GM21423 (cell line): ENCODE measurements at regions not wholly inside any gene's neighbourhood (a gene's known extent, or its start where the extent isn't known, plus 50 kb on each side); places are given as distances from the start of the nearest gene placed in this dataset.

Experiments used
- ATAC-seq: cut with Tn5 transposase; IDR thresholded peaks from one replicate; pipeline ENCODE4 v1.9.1; 2021; ENCODE audit warnings: mild to moderate bottlenecking, moderate library complexity; ENCODE audit not compliant: unreplicated experiment

DNA sequence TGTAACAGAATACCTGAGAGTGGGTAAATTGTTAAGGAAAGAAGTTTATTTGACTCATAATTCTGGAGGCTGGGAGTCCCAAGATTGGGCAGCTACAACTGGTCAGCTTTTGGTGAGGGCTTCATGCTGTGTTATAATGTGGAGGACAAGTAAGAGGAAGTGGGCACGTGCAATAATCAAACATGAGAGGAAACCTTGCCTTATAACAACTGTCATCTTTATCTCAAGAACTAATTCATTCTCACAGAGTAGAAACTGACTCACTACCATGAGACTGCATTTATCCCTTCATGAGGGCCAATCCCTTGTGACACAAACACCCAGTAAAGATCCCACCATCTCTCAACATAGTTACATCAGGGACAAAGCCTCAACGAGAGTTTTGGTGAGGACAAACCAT is 318.1 kb upstream of the NT5C1B start:
- no peak for ATAC-seq

DNA sequence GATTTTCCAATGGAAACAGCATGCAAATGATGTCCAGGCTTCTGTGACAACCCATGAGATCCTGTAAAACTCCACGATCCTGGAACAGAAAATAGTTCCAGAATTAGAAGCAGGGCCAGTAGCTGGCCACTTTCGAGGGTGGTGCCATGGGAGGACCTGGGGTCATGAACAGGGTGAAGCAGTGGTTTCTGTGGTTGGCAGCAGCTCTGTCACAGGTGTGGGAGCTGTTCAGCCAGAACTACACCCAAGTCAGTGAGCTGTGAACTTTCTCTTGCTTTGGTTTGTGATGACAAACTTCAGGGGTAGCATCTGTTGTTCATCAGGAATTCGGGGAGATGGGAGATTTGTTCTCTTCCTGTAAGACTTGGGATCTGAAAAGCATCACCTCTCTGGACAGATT is 314.4 kb upstream of the NT5C1B start:
- peak; percentile 98 for ATAC-seq

DNA sequence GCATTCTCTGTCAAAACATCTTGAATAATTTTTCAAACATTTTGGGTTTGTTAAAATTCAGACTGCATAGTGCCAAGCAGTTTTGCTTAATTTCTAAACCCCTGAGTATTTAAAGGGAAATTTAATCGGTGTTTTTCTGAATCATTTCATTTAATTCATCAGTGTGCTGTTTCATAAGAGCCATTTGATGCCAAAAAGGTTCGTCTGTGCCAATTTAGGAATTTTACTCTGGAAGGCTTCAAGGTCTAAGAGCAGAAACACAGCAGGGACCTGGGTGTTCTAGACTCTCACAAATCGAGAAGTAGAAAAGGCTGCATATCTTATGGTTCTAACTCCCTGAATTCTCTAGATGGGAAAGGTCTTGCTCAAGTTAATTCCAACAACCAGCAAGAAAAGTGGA is 311.9 kb upstream of the NT5C1B start:
- ATAC-seq = no peak

DNA sequence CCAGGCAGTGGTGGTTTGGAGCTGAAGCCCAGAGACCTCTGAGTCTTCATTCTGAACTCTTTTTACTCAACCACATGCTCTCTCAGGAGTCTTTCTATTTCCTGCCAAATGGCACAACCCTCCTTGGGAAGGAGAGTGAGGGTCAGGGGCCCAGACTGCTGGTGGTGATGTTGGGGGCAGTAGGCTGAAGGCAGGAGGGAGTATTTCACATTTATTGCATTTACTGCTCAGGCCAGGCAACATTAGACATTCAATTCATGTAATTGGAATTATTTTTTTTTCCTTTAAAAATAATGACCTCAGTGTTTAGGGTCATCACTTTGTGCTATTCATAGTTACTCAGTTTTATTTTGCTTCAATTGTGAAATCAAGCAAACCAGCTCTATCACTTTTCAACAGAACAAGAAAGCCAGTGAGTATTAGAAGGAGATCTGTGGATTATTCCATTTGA is 311.3 kb upstream of the NT5C1B start:
- no peak for ATAC-seq

DNA sequence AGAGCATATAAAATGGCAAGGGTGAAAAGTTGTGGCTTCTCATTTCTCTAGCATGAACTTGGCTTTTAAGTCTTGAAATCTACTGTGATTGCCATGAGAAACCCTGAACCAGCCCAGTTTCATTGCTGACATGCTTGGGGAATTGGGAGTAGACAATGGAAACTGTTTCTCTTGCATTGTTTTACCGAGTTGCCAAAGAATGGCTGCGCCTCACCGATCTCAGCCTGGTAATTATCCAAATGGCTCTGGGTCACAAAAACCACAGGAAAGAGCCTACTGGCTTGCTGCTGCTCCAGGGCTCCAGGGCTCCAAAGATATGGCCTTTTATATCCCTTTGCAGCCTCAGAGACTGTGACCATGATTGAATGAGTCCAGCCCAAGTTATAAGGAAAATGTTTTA is 310.4 kb upstream of the NT5C1B start:
- no peak for ATAC-seq

DNA sequence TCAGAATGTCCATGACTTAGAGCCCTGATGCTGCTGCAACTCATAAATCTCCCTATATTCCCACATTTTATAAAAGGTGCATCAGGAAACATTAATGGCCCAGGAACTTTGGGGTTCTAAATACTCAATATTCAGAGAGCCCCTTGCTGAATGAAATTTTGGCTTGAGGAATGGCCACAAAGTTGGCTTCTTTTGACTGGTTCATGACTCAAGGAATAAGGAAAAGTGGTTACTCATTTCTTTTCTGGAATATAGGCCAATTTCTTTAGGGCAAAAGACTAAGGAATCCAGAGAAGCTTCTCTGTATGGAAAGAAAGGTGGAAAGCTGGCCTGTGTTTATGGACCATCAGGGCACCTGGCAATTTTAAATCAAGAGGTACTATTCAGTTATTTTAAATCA is 308.9 kb upstream of the NT5C1B start:
- ATAC-seq = no peak

DNA sequence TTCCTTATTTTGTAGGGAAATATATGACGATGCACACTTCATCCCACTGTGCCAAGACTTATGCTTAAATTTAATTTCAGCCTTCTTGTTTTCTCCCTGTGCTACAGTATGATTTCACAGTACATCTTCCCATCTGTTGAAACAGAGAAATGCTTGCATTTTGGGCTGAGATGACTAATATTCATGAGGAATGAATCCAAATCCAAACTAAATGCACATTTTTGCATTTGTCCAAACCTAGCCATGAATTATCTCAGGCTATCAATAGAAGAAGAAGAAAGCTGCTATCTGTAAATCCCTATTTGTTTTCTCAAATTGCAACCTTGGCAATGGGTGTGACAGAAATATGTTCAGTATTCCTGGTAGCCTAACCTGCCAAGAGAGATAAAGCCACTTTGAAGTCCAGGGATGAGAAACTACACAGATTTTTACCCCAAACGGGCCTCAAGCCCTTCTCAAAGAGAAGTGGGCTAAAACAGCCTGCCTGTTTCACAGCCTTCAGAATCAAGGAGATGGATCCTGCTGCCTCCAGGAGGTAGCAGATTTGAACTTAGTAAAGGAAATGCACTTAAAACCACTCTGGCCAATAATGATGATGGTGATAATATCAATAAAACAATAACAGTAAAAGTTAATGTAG is 306.9 kb upstream of the NT5C1B start:
- no peak for ATAC-seq

DNA sequence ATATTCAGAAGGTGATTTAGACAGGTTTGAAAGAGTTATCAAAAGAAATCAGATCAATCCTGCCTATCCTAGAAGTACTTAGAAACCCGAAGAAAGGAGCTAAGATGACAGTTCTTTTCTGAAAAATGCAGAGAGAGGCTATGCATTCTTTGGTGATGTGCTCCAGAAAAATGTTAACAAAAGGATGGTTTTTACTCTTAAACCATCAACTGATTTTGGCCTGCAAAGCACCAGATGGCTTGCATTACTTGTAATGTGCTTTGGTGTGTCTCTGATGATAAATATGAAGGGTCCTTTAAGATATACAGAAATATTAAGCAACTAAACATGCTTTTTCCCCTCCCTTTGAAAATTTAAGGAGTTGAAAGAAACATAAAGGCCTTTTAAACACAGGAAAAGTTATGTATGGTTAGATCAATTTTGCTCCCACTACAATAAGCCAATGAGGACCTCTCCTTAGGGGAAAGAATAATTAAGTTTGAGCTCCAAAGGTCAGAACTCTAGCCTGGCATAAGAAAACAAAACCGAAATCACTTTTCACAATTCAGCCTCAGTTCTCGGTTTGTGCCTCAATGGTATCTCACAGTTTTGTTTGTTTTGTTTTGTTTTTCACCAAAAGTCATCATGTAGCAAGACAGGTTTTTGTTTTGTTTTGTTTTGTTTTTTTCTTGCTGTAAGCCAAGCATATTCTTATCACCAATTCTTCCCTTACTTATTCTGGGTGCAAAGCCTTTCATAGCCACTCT is 302.4 kb upstream of the NT5C1B start:
- ATAC-seq = no peak

DNA sequence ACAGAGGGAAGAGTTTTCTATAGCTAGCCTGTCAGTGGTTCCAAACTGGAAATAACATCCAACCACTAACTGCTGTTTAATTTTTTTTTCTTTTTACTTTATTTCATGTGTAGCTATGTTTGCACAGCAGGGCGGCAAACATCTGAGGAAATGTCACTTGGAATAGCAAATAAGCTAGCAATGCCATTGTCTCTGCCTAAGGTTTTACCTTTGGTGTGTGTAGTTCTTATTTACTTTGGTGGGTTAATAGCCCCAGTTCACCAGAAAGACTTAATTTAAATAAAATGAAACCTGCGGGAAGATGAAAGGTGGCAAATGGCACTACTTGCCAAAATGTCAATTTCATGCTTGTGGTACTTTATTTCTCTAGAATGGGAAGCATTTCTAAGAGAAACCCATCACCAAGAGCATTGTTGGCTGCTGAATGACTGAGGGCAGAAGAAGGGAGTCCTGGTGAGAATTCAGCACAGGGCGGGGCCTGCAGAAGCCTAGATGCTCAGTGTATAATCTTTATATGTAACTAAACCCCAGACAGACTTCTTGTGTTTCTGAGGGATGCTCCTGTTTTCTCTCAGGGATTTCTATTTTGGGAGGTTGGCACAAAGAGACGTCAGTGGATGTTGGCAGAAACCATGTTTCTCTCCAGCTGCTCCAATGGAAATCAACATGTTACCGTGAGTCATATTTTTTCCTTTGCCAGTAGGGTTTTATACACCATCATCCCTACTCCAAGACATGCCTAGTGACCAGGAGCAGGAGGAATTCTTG is 300.4 kb upstream of the NT5C1B start:
- no peak for ATAC-seq

DNA sequence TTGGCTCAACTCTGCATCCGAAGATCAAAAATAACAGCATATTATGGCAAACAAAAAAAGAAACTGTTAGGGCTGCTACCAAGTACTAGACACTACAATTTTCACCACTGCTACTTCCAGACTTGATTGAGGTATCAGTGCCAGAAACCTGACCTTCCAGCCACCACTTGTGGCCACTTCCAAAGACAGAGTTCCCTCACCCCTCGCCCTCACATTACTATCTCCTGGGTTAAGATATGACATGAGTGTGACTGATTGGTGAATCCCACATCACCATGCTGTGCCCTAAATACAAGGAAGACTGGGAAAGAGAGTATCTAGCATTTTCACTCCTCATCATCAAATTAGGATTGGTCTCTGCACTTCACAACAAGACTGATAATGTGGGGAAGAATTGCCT is 296.1 kb upstream of the NT5C1B start:
- no peak for ATAC-seq

DNA sequence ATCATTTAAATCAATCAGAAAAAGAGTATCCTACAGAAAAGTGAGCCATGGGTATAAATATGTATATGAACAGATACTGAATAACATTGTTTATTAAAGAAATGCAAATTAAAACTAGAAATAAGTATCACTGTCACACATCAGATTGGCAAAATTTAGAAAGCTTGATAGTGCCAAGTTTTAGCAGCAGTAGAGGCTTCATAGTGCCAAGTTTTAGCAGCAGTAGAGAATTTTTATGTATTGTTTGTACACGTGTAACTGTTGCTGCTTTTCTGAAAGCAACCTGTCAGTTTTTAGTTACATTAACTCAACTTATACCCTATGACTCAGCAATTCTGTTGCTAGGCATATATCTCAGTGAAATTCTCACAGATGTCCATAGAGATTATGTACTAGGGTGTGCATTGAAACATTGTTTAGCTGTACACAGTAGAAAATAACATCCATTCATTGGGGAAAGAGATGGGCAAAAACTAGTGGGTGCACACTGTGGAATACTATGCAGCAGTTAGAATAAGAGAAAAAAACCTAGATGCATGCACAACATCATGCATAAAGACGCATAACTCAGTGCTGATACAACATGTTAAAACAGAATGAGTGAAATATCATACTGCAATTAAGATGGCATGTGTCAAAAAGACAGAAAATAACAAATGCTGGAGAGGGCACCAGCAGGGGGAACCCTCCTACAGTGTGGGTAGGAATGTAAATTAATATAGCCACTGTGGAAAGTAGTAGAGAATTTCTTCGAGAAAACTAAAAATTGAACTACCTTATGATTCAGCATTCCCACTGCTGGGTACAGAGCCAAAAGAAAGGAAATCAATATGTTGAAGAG is 294.5 kb upstream of the NT5C1B start:
- no peak for ATAC-seq

DNA sequence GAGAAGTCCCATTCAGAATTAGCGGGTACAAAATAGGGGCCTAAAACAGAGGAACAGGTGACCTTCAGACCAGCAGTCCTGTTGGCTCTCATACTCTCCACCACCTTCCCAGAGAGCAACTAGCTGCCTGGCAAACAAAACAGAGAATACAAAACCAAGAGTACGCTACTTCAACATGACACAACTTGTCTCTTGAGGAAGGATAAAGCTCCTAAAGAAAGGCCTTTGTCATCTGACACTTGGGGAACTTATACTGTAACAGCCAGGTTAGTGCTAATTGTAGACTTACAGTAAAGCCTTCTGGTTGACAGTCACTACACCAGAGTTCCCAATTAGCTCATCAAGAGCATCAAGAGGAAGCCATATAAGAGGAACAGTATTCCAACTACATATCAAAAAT is 282.1 kb upstream of the NT5C1B start:
- ATAC-seq = no peak

DNA sequence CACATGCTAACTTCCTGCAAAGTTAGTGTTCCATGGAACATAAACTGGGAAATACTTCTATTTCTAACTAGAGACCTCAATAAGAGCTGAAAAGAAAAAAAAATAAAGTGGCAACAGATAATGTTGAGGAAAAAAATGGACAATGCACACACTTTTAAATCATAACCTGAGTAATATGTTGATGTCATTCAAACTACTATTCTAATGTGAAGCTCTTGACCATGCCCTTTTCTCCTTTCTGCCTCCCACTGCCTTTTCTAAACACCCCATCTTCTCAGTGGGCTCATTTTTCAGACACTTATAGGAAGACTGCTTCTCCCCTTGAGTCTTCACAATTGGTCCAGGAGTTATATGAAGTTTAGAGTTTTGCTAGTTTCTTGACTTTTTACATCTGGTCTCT is 280.9 kb upstream of the NT5C1B start:
- no peak for ATAC-seq

DNA sequence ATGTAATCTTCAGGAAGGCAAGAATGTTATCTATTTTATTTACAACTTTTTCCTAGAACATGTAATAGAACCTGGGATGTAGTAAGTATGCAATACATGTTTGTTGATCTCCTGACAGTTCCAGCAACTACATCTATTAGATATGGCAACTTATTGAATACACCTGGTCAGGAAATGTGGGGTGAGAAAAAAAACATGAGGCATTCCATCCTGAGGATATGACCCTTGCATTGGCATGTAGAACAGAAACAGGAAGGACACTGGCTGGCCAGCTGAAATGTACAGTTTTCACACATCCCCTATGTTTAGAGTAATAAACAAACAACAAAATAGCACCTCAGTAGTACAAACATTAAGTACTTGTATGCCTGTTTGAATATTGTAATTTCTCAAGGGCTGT is 272.6 kb upstream of the NT5C1B start:
- ATAC-seq = no peak

DNA sequence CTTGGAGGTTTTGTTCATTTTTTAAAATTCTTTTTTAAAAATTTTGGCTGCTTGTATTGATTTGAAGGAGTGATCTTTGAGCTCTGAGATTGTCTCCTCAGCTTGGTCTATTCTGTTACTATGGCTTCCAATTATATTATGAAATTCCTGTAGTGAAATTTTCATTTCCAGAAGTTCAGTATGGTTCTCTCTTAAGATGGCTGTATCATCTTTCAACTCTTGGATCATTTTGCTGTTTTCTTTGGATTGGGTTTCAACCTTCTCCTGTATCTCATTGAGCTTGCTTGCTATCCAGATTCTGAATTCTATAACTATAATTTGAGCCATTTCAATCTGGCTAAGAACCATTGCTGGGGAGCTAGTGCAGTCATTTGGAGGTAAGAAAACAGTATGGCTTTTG is 270.8 kb upstream of the NT5C1B start:
- ATAC-seq = no peak

DNA sequence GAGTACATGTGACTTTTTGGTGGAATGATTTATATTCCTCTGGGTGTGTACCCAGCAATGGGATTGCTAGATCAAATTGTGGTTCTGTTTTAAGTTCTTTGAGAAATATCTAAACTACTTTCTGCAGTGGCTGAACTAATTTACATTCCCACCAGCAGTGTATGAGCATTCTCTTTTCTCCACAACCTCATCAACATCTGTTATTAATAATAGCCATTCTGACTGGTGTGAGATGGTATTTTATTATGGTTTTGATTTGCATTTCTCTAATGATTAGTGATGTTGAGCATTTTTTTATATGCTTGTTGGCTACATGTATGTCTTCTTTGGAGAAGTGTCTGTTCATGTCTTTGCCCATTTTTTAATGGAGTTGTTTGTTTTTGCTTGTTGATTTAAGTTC is 267.4 kb upstream of the NT5C1B start:
- ATAC-seq = no peak

DNA sequence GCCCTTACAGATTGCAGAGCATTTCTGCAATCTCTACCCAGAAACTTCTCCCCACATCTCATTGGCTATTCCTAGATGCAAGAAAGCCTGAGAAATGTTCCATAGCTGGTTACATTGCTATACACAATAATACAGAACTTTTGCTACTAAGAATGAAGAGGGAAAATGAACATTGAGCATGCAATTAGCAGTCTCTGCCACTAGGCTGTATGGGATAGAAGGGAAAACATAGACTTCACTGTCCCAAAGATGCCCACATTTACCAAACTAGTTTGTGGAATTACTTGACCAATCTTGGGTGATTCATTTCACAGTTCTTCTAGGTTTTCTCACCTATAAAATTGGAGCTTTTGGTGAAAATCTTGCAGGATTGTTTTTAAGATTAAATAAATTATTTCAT is 265.7 kb upstream of the NT5C1B start:
- ATAC-seq = no peak

DNA sequence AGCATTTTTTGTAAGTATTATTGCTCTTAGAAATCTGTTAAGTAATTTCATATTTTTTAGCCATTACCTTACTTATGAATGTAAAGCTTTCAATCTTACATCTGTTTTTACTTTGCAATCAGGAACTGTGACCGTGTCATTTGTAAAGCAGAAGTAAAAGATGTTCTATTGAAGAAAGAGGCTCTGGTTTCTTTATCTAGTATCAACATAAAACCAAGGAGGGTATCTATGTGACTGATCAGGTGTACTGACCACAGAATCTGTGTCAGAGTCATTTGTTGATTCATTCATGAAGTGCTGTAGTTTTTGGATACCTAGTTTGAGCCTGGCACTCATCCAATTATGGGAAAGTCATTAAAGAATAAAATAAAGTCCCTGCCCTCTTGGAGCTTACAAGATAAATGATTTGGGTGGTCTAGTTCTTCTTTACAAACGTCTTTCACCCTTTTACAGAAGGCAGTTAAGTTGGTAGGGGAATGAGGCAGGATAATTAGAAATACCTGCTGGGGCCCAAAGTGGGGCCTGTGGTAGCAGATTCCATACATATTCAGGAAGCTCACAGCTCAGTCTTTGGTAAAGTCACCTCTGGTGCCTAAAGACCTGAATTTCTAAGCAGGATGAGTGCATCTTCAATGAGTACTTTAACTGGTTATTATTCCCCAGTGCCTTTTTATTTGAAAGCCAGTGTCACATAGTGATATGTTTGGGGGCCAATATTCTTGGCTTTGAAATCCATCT is 260.6 kb upstream of the NT5C1B start:
- peak; percentile 80 for ATAC-seq

DNA sequence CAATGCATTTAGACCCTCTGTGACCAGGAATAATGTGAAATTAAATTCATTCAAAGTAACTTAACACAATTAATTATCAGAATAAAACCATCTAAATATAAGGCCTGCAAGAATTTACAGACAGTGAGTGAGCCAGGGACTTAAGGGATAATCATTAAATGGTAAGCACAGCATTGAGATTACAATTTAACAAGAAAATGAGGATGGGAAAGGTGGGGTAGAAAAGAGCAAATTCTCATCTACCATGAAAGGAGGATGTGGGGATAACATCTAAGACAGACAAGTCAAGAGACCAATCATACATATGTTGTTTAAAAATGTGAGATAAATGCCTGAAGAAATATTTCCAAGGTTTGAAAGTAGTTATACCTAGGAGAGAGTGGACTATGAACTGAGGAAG is 259.3 kb upstream of the NT5C1B start:
- no peak for ATAC-seq

DNA sequence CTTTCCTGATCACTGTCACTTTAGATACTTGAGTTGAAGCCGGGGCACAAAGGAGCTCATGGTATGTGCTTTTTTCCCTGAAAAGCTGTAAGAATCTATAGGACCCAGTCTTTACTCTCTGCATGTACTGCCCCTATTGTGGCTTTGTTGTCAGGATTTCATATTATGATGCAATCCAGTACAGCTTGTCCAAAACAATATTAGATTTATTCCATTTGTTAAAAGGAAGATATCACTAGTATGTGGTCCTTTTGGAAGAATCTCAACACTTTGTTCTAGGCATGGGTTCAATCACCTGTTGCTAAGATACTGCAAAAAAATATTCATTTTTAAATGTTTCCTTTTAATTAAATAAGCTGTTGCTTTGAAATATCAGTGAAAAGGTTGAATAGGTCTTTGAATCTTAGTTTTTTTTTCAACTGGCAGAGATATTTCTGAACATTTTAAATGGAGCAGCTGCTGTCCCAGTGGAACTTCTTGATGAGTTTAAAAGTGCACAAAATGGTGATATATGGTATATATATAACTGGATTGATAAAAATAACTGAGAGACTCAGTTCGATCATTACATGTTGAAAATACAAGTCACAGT is 256.6 kb upstream of the NT5C1B start:
- no peak for ATAC-seq
